HL-60 (cell line): ENCODE measurements at regions not wholly inside any gene's neighbourhood (a gene's known extent, or its start where the extent isn't known, plus 50 kb on each side); places are given as distances from the start of the nearest gene placed in this dataset.
"Not testable (repeated sequence)": the region's sequence is repeated elsewhere in the genome, so short reads cannot be mapped to it uniquely, and the experiment has no call there.

ENCODE experiments used
- DNase-seq, 2 experiments: peaks; one replicate each; pipeline ENCODE4 v3.0.0-alpha.2; 2010 to 2020; ENCODE audit warnings: low read depth in 1 of 2, low spot score in 1 of 2
- H3K27ac ChIP-seq: fragments of 250-450 bp; sonication (Bioruptor Pico); replicated peaks from 2 replicates; pipeline ENCODE4 v1.5.1; 2020; ENCODE audit warnings: mild to moderate bottlenecking, moderate library complexity
- H3K27me3 ChIP-seq: fragments of 250-450 bp; sonication (Bioruptor Pico); 2 replicates; pipeline ENCODE4 v1.5.1; 2021; ENCODE audit warnings: mild to moderate bottlenecking, moderate library complexity; ENCODE audit not compliant: insufficient read depth, poor library complexity, severe bottlenecking
- H3K4me3 ChIP-seq: replicated peaks from 2 replicates; pipeline ENCODE4 v1.5.1; 2011; ENCODE audit warnings: mild to moderate bottlenecking, control low read depth, low read length; ENCODE audit not compliant: insufficient read depth
- GABPA ChIP-seq: IDR thresholded peaks from 2 replicates; pipeline ENCODE4 v1.6.1; 2012; ENCODE audit warnings: low read depth
- POLR2AphosphoS5 ChIP-seq: IDR thresholded peaks from 2 replicates; pipeline ENCODE4 v1.6.1; 2012; ENCODE audit warnings: low read depth
- REST ChIP-seq: IDR thresholded peaks from 2 replicates; pipeline ENCODE4 v1.6.1; 2012; ENCODE audit warnings: low read depth; ENCODE audit not compliant: insufficient replicate concordance
- SPI1 ChIP-seq: IDR thresholded peaks from 2 replicates; pipeline ENCODE4 v1.6.1; 2012; ENCODE audit warnings: low read depth, mild to moderate bottlenecking, borderline replicate concordance
- TF ChIP-seq, protein P1 (sequence below): IDR thresholded peaks from one replicate; pipeline ENCODE4 v1.5.1; 2011; ENCODE audit warnings: low read length, control low read depth, inconsistent platforms; ENCODE audit not compliant: insufficient read depth

DNA sequence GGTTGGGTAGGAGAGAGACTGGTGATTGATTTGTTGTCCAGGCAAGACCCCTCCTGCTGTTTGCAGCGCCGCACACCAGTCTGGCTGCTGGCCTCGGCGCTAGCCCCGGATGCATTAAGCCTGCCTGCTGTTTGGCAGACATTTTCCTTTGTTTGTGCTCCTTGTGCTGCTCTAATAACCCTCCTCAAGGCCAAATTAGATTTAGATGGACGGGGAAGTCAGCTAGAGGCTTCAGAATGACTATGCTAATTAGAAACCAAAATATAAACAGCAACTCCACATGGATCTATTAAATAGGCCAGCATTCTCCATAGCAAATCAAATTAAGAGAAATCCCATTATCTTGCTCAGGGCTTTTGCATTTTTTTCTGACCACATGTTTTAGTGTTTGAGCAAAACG lies 445.2 kb downstream of the SQOR start:
- no peak for DNase-seq
- Histone ChIP-seq H3K27ac (no peak overlapping the region), H3K4me3 (no peak overlapping the region), H3K27me3 (no peaks in the 10 kb centered on the region)
- TF ChIP-seq, protein P1, sequence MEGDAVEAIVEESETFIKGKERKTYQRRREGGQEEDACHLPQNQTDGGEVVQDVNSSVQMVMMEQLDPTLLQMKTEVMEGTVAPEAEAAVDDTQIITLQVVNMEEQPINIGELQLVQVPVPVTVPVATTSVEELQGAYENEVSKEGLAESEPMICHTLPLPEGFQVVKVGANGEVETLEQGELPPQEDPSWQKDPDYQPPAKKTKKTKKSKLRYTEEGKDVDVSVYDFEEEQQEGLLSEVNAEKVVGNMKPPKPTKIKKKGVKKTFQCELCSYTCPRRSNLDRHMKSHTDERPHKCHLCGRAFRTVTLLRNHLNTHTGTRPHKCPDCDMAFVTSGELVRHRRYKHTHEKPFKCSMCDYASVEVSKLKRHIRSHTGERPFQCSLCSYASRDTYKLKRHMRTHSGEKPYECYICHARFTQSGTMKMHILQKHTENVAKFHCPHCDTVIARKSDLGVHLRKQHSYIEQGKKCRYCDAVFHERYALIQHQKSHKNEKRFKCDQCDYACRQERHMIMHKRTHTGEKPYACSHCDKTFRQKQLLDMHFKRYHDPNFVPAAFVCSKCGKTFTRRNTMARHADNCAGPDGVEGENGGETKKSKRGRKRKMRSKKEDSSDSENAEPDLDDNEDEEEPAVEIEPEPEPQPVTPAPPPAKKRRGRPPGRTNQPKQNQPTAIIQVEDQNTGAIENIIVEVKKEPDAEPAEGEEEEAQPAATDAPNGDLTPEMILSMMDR, result no peak

- Histone ChIP-seq H3K27ac (no peak overlapping the region), H3K27me3 (no peaks in the 10 kb centered on the region), H3K4me3 (no peak overlapping the region)
- TF ChIP-seq SPI1, result no peak
- TF ChIP-seq, protein P1, result no peak
- no peak for DNase-seq
Observed at GRCh38 chr15:46088486-46089445, 453.9 kb downstream of the SQOR start.

DNA sequence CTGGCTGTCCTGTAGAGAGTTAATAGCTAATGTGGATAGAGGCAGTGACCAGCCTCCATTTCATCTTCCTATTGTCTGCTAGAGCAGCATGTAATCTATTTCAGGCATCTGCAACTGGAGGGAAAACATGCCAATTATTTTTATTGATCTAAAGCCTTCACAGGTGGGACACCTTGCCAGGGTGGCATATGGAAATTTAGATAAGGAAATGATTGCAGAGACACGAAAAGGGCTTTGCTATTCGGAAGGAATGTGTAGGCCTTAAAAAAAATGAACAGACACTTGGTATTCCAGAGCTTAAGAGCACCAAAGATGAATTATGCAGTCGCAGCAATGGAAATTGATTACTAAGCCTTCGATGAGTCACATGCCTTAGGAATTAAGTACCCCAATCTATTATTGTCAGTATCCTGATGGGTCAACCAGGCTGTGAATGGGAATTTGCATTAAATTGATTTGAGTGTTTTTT lies 454.7 kb downstream of the SQOR start:
- TF ChIP-seq POLR2AphosphoS5, result no peak
- TF ChIP-seq REST, result no peak
- TF ChIP-seq GABPA, result no peak
- no peak for TF ChIP-seq SPI1
- TF ChIP-seq, protein P1, result no peak
- H3K4me3 ChIP-seq, result no peak overlapping the region
- DNase-seq, result no peak
- H3K27ac ChIP-seq, result no peak overlapping the region
- H3K27me3 ChIP-seq, result no peaks in the 10 kb centered on the region

DNA sequence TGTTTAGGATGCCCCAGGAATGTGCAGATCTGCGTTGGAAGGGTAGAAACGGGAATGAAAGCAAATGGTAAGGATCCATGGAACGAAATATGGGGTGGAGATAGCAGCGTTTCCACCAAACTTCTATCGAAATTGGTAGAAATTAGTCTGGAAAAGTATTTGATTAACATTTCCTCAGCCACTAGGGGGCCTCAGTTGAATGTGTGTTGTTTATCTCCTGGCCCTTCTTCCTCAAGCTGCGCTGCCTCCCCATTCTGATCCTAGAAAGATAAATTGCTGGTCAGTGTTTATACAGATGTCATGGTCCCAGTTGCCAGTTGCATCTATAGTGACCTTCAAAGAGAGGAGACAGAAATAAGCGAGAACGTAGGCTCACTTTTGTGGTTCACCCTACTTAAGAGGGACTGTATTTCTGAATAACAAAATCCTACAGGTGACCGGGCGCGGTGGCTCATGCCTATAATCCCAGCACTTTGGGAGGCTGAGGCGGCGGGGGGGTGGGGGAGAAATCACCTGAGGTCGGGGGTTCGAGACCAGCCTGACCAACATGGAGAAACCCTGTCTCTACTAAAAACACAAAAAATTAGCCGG lies 457.1 kb downstream of the SQOR start:
- H3K4me3 ChIP-seq, result no peak overlapping the region
- TF ChIP-seq REST, result no peak
- TF ChIP-seq, protein P1, result peak; percentile 35
- TF ChIP-seq POLR2AphosphoS5, result no peak
- DNase-seq, result peak in 1 of 2 experiments; percentile 32
- H3K27ac ChIP-seq, result no peak overlapping the region
- H3K27me3 ChIP-seq, result no peaks in the 10 kb centered on the region

GRCh38 chr15:46098006-46098405 lies 463.2 kb downstream of the SQOR start:
- not testable (repeated sequence) for H3K27ac ChIP-seq, DNase-seq, H3K4me3 ChIP-seq, H3K27me3 ChIP-seq
